Lung (tissue), 11 donors: ENCODE measurements at regions not wholly inside any gene's neighbourhood (a gene's known extent, or its start where the extent isn't known, plus 50 kb on each side); places are given as distances from the start of the nearest gene placed in this dataset.

Experiments used
- ATAC-seq: fragments of 200-7000 bp; cut with Tn5 transposase; one replicate; pipeline ENCODE4 v1.9.1; 2020; ENCODE audit warnings: moderate number of reproducible peaks; ENCODE audit not compliant: insufficient read depth, low FRiP score
- DNase-seq, 3 donors: peaks; one replicate each; pipeline ENCODE4 v3.0.0-alpha.2; 2013 to 2017
- H3K27ac ChIP-seq, 2 donors: one replicate each; pipeline ENCODE4 v1.5.1; 2013; ENCODE audit warnings: mild to moderate bottlenecking in 2 of 2, moderate library complexity in 2 of 2, control low read depth in 1 of 2, inconsistent platforms in 1 of 2, low read depth in 1 of 2, low read length in 1 of 2
- H3K27me3 ChIP-seq, 3 donors: one replicate each; pipeline ENCODE4 v1.5.1; 2013; ENCODE audit warnings: low read length in 2 of 3; ENCODE audit not compliant: control insufficient read depth in 3 of 3, insufficient read depth in 3 of 3
- H3K36me3 ChIP-seq, 4 donors: one replicate each; pipeline ENCODE4 v1.5.1; 2013; ENCODE audit warnings: low read length in 4 of 4, mild to moderate bottlenecking in 1 of 4, moderate library complexity in 1 of 4; ENCODE audit not compliant: control insufficient read depth in 4 of 4, insufficient read depth in 4 of 4
- H3K4me1 ChIP-seq, 5 donors: one replicate each; pipeline ENCODE4 v1.5.1; 2013; ENCODE audit warnings: low read length in 5 of 5, mild to moderate bottlenecking in 2 of 5, moderate library complexity in 1 of 5; ENCODE audit not compliant: control insufficient read depth in 5 of 5, insufficient read depth in 5 of 5
- H3K4me3 ChIP-seq: one replicate; pipeline ENCODE4 v1.5.1; 2013; ENCODE audit warnings: mild to moderate bottlenecking, control low read depth, moderate library complexity
- H3K9ac ChIP-seq, 2 donors: one replicate each; pipeline ENCODE4 v1.5.1; 2013; ENCODE audit warnings: low read length in 2 of 2, control low read depth in 1 of 2; ENCODE audit not compliant: insufficient read depth in 1 of 2
- H3K9me3 ChIP-seq, 4 donors: one replicate each; pipeline ENCODE4 v1.5.1; 2013; ENCODE audit warnings: low read length in 3 of 4, mild to moderate bottlenecking in 1 of 4, moderate library complexity in 1 of 4; ENCODE audit not compliant: control insufficient read depth in 4 of 4, insufficient read depth in 3 of 4
- CTCF ChIP-seq: IDR thresholded peaks from 2 replicates; pipeline ENCODE4 v1.5.1; 2012; ENCODE audit warnings: mild to moderate bottlenecking; ENCODE audit errors: control extremely low read depth, extremely low read depth
- WGBS, 2 donors: extraction: QIAGEN DNeasy Blood & Tissue Kit; methylation state at CpG; one replicate each; pipeline ENCODE4 v1.1.7; 2013; 5-methylcytosine and 5-hydroxymethylcytosine counted together
- donor health status: control.
- donor health status: control.
- donor health status: Bipolar disorder and iron deficiency.
- donor health status: healthy.
- donor health status: DM: yes; HTN: yes; CAD: no.

DNA sequence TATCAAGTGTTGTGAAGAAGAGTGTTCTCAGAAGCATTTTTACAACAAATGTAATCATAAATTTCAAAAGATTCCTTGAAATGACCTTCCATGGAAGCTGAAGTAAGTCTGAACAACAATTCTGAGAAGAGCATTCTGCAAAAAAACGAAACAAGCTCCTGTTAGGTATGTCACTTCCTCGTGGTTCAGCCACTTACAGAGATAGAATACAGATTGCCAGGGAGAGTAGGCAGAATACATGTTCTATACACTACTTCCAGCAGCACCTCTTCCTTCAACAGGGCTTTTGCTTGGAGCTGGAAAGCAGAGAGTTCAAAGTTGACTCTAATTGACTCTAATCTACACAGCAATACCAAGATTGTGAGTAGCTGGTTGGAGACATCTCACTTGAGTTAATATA, 274.5 kb downstream of the ADGRA3 start:
- no peaks in the 10 kb centered on the region for H3K27me3 ChIP-seq
- no peak for ATAC-seq
- TF ChIP-seq CTCF = no peak
- H3K4me3 ChIP-seq = no peak overlapping the region
- WGBS, 2 donors = 28 to 52% methylated on average over 2 of the region's 2 CpGs
- no peak overlapping the region for H3K9ac ChIP-seq
- no peak for DNase-seq
- H3K27ac ChIP-seq = no peak overlapping the region
- H3K9me3 ChIP-seq = peaks cover 0 to 4% (median 2%) of the 10 kb centered on the region in 4 donors
- H3K36me3 ChIP-seq = no peaks in the 10 kb centered on the region
- H3K4me1 ChIP-seq = no peaks in the 10 kb centered on the region

DNA sequence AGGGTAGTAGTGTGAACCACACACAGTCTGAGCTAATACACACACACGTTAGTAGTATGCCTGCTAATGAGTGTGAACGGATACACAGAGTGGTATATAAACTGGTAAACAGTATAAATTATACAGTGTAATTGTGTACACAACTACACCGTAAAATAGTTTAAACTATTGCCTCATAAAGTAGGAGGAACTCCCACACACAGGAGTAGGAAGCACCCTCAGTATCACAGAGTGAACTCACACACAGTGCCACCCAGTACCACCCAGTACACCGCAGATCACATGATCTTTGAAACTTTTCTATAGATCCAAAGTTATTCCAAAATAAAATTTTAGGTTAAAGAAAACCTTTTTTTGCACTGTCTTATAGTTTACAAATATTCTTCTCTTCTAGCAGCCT, 275.1 kb downstream of the ADGRA3 start:
- no peak for TF ChIP-seq CTCF
- Histone ChIP-seq H3K4me3 (no peak overlapping the region), H3K36me3 (no peaks in the 10 kb centered on the region), H3K9ac (no peak overlapping the region), H3K9me3 (peaks cover 0 to 4% (median 2%) of the 10 kb centered on the region in 4 donors), H3K27me3 (no peaks in the 10 kb centered on the region), H3K4me1 (no peaks in the 10 kb centered on the region), H3K27ac (no peak overlapping the region)
- 85 to 88% methylated on average over 4 of the region's 4 CpGs for WGBS, 2 donors
- ATAC-seq (no peak), DNase-seq (no peak)

- no peak for ATAC-seq
- H3K4me1 ChIP-seq = no peaks in the 10 kb centered on the region
- H3K9ac ChIP-seq = no peak overlapping the region
- no peaks in the 10 kb centered on the region for H3K36me3 ChIP-seq
- H3K27me3 ChIP-seq = no peaks in the 10 kb centered on the region
- WGBS, 2 donors = 65 to 81% methylated on average over 5 of the region's 5 CpGs
- TF ChIP-seq CTCF = no peak
- no peak overlapping the region for H3K27ac ChIP-seq
- H3K9me3 ChIP-seq = peaks cover 0 to 4% (median 2%) of the 10 kb centered on the region in 4 donors
- H3K4me3 ChIP-seq = no peak overlapping the region
- peak in 1 of 3 donors; percentile 2 for DNase-seq
These were observed 277.1 kb downstream of the ADGRA3 start for GRCh38 chr4:22238742-22239141.

GRCh38 chr4:22237846-22238494, 277.9 kb downstream of the ADGRA3 start:
- H3K27ac ChIP-seq = no peak overlapping the region
- H3K36me3 ChIP-seq = no peaks in the 10 kb centered on the region
- H3K4me3 ChIP-seq = no peak overlapping the region
- no peaks in the 10 kb centered on the region for H3K4me1 ChIP-seq
- no peak overlapping the region for H3K9ac ChIP-seq
- ATAC-seq = no peak
- H3K9me3 ChIP-seq = peaks cover 0 to 4% (median under 1%) of the 10 kb centered on the region in 4 donors
- no peak for DNase-seq
- no peaks in the 10 kb centered on the region for H3K27me3 ChIP-seq
- TF ChIP-seq CTCF = no peak
- WGBS, 2 donors = 25 to 35% methylated on average over 10 of the region's 10 CpGs
